OCI-LY1 (cell line): ENCODE measurements at regions not wholly inside any gene's neighbourhood (a gene's known extent, or its start where the extent isn't known, plus 50 kb on each side); places are given as distances from the start of the nearest gene placed in this dataset.

ENCODE experiments used
- H2AFZ ChIP-seq: fragments of 200-600 bp; sonication (generic), shearing (Covaris generic); 2 replicates; pipeline ENCODE4 v1.6.0; 2014; ENCODE audit warnings: antibody characterized with exemption, mild to moderate bottlenecking, low read length
- H3F3A ChIP-seq: fragments of 200-600 bp; sonication (generic), shearing (Covaris generic); 2 replicates; pipeline ENCODE4 v1.6.0; 2014; ENCODE audit warnings: mild to moderate bottlenecking, antibody characterized with exemption, low read length, moderate library complexity; ENCODE audit not compliant: insufficient read depth
- H3K27ac ChIP-seq: fragments of 200-600 bp; sonication (generic); 2 replicates; pipeline ENCODE4 v1.5.1; 2014; ENCODE audit warnings: low read length, mixed run types, mild to moderate bottlenecking, low read depth; ENCODE audit not compliant: poor library complexity, severe bottlenecking
- H3K27me3 ChIP-seq: fragments of 200-600 bp; sonication (generic); 2 replicates; pipeline ENCODE4 v1.6.0; 2014; ENCODE audit warnings: antibody characterized with exemption, mild to moderate bottlenecking, low read length, moderate library complexity; ENCODE audit not compliant: insufficient read depth
- H3K36me3 ChIP-seq: fragments of 200-600 bp; sonication (generic); 2 replicates; pipeline ENCODE4 v1.6.1; 2014; ENCODE audit warnings: mild to moderate bottlenecking, antibody characterized with exemption, low read length, moderate library complexity, mixed read lengths; ENCODE audit not compliant: insufficient read depth
- H3K4me1 ChIP-seq: fragments of 200-600 bp; sonication (generic); 2 replicates; pipeline ENCODE4 v1.5.1; 2014; ENCODE audit warnings: mild to moderate bottlenecking, low read length, moderate library complexity; ENCODE audit not compliant: insufficient read depth, severe bottlenecking
- H3K4me2 ChIP-seq: fragments of 200-600 bp; sonication (generic), shearing (Covaris generic); 2 replicates; pipeline ENCODE4 v1.6.1; 2014; ENCODE audit warnings: low read length
- H3K4me3 ChIP-seq: fragments of 200-600 bp; sonication (generic); 2 replicates; pipeline ENCODE4 v1.5.1; 2014; ENCODE audit warnings: low read length, low read depth, mild to moderate bottlenecking, mixed read lengths; ENCODE audit not compliant: poor library complexity, severe bottlenecking
- H3K79me2 ChIP-seq: fragments of 200-600 bp; shearing (Covaris generic); 2 replicates; pipeline ENCODE4 v1.6.1; 2016; ENCODE audit warnings: mixed run types, low read length, mixed read lengths; ENCODE audit not compliant: insufficient read depth
- H3K9ac ChIP-seq: fragments of 200-600 bp; sonication (generic), shearing (Covaris generic); 2 replicates; pipeline ENCODE4 v1.6.1; 2014; ENCODE audit warnings: mild to moderate bottlenecking, low read length, mixed read lengths
- H3K9me2 ChIP-seq: fragments of 200-600 bp; sonication (generic), shearing (Covaris generic); 2 replicates; pipeline ENCODE4 v1.6.1; 2014; ENCODE audit warnings: low read depth, mild to moderate bottlenecking, low read length, mixed read lengths
- H3K9me3 ChIP-seq: fragments of 200-600 bp; shearing (Covaris generic); 2 replicates; pipeline ENCODE4 v1.6.1; 2014; ENCODE audit warnings: low read length, mixed read lengths
- H4K20me1 ChIP-seq: fragments of 200-600 bp; sonication (generic), shearing (Covaris generic); 2 replicates; pipeline ENCODE4 v1.6.0; 2016; ENCODE audit warnings: mild to moderate bottlenecking, low read length; ENCODE audit not compliant: insufficient read depth
- EZH2 ChIP-seq: fragments of 200-600 bp; sonication (generic), shearing (Covaris generic); IDR thresholded peaks from 2 replicates; pipeline ENCODE4 v1.8.0; 2017; ENCODE audit warnings: borderline replicate concordance, mixed run types, mild to moderate bottlenecking, antibody characterized with exemption, low read length, moderate library complexity, mixed read lengths
- TF ChIP-seq, protein P1 (sequence below): fragments of 200-600 bp; sonication (generic), shearing (Covaris generic); IDR thresholded peaks from 2 replicates; pipeline ENCODE4 v1.5.1; 2017; ENCODE audit warnings: mild to moderate bottlenecking, antibody characterized with exemption, low read length, moderate library complexity, mixed read lengths

DNA sequence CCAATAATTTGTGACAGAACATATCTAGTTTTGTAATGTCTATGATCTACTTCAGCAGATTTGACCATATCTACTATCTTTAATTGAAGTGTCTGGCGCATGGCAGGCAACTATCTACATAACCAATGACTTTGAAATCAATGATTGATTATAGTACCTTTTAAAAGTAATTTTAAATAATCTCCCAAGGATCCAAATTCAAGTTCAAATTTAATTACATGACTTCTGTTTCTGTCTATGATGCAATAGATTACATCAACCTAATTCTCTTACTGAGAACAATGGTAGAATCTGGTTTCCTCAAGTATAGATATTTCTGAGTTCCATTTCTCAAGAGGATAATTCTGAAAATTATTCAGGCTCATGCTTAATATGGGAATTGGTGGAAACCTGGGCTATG, 177.4 kb upstream of the IL15 start:
- no peaks in the 10 kb centered on the region for H3K4me1 ChIP-seq
- no peak overlapping the region for H3K9ac ChIP-seq
- no peaks in the 10 kb centered on the region for H3F3A ChIP-seq
- H2AFZ ChIP-seq, result no peak overlapping the region
- TF ChIP-seq, protein P1, sequence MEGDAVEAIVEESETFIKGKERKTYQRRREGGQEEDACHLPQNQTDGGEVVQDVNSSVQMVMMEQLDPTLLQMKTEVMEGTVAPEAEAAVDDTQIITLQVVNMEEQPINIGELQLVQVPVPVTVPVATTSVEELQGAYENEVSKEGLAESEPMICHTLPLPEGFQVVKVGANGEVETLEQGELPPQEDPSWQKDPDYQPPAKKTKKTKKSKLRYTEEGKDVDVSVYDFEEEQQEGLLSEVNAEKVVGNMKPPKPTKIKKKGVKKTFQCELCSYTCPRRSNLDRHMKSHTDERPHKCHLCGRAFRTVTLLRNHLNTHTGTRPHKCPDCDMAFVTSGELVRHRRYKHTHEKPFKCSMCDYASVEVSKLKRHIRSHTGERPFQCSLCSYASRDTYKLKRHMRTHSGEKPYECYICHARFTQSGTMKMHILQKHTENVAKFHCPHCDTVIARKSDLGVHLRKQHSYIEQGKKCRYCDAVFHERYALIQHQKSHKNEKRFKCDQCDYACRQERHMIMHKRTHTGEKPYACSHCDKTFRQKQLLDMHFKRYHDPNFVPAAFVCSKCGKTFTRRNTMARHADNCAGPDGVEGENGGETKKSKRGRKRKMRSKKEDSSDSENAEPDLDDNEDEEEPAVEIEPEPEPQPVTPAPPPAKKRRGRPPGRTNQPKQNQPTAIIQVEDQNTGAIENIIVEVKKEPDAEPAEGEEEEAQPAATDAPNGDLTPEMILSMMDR, result no peak
- TF ChIP-seq EZH2, result no peak
- no peaks in the 10 kb centered on the region for H4K20me1 ChIP-seq
- no peaks in the 10 kb centered on the region for H3K36me3 ChIP-seq
- H3K27ac ChIP-seq, result no peak overlapping the region
- no peaks in the 10 kb centered on the region for H3K27me3 ChIP-seq
- H3K4me2 ChIP-seq, result no peak overlapping the region
- H3K9me2 ChIP-seq, result no peaks in the 10 kb centered on the region
- H3K79me2 ChIP-seq, result no peaks in the 10 kb centered on the region
- no peak overlapping the region for H3K4me3 ChIP-seq
- H3K9me3 ChIP-seq, result no peaks in the 10 kb centered on the region

DNA sequence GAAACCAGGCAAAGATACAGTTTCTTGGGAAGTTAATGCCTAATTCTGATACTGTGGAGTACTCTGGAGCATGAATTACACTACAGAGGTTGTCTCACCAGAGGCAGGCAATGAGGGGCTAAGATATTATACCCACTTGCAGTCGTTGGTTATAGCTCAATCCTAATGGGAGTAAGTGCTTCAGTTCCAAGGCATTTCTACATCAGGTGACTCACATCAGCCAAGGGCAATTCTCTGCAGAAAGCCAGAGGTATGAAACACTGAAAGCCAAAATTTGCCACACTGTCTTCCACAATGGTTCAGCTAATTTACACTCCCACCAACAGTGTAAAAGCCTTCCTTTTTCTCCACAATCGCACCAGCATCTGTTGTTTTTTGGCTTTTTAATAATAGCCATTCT, 174.0 kb upstream of the IL15 start:
- no peaks in the 10 kb centered on the region for H3K9me3 ChIP-seq
- no peak overlapping the region for H3K4me3 ChIP-seq
- TF ChIP-seq EZH2, result no peak
- TF ChIP-seq, protein P1, result no peak
- no peak overlapping the region for H3K27ac ChIP-seq
- H3K9me2 ChIP-seq, result no peaks in the 10 kb centered on the region
- H3K27me3 ChIP-seq, result no peaks in the 10 kb centered on the region
- no peaks in the 10 kb centered on the region for H3K4me1 ChIP-seq
- no peak overlapping the region for H3K4me2 ChIP-seq
- H3K36me3 ChIP-seq, result no peaks in the 10 kb centered on the region
- H3F3A ChIP-seq, result no peaks in the 10 kb centered on the region
- no peak overlapping the region for H3K9ac ChIP-seq
- H3K79me2 ChIP-seq, result no peaks in the 10 kb centered on the region
- no peak overlapping the region for H2AFZ ChIP-seq
- no peaks in the 10 kb centered on the region for H4K20me1 ChIP-seq

DNA sequence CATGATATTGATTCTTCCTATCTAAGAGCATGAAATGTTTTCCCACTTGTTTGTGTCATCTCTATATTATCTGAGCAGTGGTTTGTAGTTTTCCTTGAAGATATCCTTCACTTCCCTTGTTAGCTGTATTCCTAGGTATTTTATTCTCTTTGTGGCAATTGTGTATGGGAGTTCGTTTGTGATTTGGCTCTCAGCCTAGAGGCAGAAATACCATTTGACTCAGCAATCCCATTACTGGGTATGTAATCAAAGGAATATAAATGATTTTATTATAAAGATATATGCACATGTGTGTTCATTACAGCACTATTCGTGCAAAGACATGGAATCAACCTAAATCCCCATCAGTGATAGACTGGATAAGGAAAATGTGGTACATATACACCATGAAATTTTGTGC, 172.7 kb upstream of the IL15 start:
- Histone ChIP-seq H3F3A (no peaks in the 10 kb centered on the region), H3K9ac (no peak overlapping the region), H3K79me2 (no peaks in the 10 kb centered on the region), H3K27ac (no peak overlapping the region), H3K4me2 (no peak overlapping the region), H3K4me3 (no peak overlapping the region), H3K27me3 (no peaks in the 10 kb centered on the region), H2AFZ (no peak overlapping the region), H3K9me2 (no peaks in the 10 kb centered on the region), H3K36me3 (no peaks in the 10 kb centered on the region), H4K20me1 (no peaks in the 10 kb centered on the region), H3K4me1 (no peaks in the 10 kb centered on the region), H3K9me3 (no peaks in the 10 kb centered on the region)
- no peak for TF ChIP-seq EZH2
- TF ChIP-seq, protein P1, result no peak
